ENCODE measurements at regions not wholly inside any gene's neighbourhood (a gene's known extent, or its start where the extent isn't known, plus 50 kb on each side); places are given as distances from the start of the nearest gene placed in this dataset.

GRCh38 chr7:136053689-136054485 lies 76.7 kb upstream of the MTPN start:
- no peaks in the 10 kb centered on the region for H3K36me3 ChIP-seq (ENCODE audit: control insufficient read depth, insufficient read depth, low read length)
- H3K4me3 ChIP-seq (ENCODE audit: low read depth, low read length): no peak overlapping the region
- TF ChIP-seq, protein P1, sequence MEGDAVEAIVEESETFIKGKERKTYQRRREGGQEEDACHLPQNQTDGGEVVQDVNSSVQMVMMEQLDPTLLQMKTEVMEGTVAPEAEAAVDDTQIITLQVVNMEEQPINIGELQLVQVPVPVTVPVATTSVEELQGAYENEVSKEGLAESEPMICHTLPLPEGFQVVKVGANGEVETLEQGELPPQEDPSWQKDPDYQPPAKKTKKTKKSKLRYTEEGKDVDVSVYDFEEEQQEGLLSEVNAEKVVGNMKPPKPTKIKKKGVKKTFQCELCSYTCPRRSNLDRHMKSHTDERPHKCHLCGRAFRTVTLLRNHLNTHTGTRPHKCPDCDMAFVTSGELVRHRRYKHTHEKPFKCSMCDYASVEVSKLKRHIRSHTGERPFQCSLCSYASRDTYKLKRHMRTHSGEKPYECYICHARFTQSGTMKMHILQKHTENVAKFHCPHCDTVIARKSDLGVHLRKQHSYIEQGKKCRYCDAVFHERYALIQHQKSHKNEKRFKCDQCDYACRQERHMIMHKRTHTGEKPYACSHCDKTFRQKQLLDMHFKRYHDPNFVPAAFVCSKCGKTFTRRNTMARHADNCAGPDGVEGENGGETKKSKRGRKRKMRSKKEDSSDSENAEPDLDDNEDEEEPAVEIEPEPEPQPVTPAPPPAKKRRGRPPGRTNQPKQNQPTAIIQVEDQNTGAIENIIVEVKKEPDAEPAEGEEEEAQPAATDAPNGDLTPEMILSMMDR (IDR thresholded peaks at IDR 0.05; ENCODE audit: insufficient read depth, low read length, poor library complexity, severe bottlenecking): no peak
- no peaks in the 10 kb centered on the region for H3K27me3 ChIP-seq (ENCODE audit: control insufficient read depth, insufficient read depth, low read length)
- no peak for DNase-seq (ENCODE audit: low read depth)

DNA sequence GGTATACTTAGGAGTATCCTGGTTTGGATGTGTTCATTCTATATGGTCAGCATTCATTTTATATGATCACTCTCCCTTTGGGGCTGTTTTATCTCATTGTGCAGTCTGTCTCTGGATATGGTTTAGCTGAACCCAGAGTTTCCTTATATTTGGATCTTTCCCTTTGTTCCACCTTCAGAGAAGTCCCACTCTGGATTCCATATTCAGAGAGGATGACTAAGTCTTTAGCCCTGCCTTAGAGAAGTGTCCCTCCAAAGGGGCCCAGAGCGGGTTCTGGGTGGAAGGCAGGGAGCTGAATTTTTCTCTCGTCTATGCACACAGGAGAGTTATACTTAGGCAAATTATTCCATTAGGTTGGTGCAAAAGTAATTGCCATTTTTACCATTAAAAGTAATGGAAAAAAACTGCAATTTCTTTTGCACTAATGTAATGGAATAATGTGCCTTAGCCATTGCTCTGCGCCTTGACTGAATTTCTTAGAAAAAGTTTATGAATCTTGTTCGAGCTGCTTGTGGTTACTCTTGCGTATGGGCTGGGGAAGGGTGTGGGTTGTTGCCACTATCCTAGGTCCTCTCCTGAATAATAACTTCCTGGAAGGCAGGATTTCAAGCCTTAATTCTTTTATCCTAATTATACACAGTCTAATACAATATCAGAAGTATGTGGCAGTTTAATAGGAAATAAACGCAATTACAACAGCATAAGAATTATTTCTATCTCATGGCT lies 74.2 kb upstream of the MTPN start:
- Histone ChIP-seq H3K36me3 (ENCODE audit: control insufficient read depth, insufficient read depth, low read length) (no peaks in the 10 kb centered on the region), H3K4me3 (ENCODE audit: low read depth, low read length) (no peak overlapping the region), H3K27me3 (ENCODE audit: control insufficient read depth, insufficient read depth, low read length) (no peaks in the 10 kb centered on the region)
- DNase-seq (ENCODE audit: low read depth): no peak
- TF ChIP-seq, protein P1 (IDR thresholded peaks at IDR 0.05; ENCODE audit: insufficient read depth, low read length, poor library complexity, severe bottlenecking): no peak

GRCh38 chr7:136050462-136050847 lies 73.3 kb upstream of the MTPN start:
- Histone ChIP-seq H3K27me3 (ENCODE audit: control insufficient read depth, insufficient read depth, low read length) (no peaks in the 10 kb centered on the region), H3K36me3 (ENCODE audit: control insufficient read depth, insufficient read depth, low read length) (no peaks in the 10 kb centered on the region), H3K4me3 (ENCODE audit: low read depth, low read length) (no peak overlapping the region)
- TF ChIP-seq, protein P1 (IDR thresholded peaks at IDR 0.05; ENCODE audit: insufficient read depth, low read length, poor library complexity, severe bottlenecking): no peak
- DNase-seq (ENCODE audit: low read depth): peak; percentile 57

DNA sequence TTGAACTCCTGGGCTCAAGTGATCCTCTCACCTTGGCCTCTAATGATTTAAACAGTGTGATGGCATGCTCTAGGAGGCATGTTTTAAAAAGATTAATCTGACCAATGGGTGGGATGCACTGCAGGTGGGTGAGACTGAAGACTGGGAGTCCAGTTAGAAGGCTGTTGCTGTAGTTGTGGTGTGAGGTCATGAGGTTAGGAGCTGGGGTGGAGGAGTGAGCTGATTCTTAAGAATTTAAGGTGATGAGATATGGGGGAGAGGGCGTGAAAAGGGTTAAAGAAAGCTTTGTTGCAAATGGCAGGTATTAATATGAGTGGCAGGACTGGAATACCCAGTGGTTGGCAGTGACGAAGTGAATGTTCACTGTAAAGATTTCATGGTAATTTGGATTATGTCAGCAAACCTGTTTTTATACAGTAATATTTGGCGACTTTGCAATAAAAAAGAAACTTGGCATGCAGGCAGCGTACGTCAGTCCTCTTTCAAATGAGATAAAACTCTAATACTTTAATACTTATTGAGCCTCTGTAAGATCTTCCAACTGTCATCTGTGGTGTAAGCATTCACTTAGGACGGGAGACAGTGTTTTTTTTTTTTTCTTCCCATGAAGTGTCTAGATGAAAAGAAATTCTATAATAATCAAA lies 72.8 kb upstream of the MTPN start:
- Histone ChIP-seq H3K36me3 (ENCODE audit: control insufficient read depth, insufficient read depth, low read length) (no peaks in the 10 kb centered on the region), H3K27me3 (ENCODE audit: control insufficient read depth, insufficient read depth, low read length) (no peaks in the 10 kb centered on the region), H3K4me3 (ENCODE audit: low read depth, low read length) (no peak overlapping the region)
- no peak for DNase-seq (ENCODE audit: low read depth)
- TF ChIP-seq, protein P1 (IDR thresholded peaks at IDR 0.05; ENCODE audit: insufficient read depth, low read length, poor library complexity, severe bottlenecking): no peak

- Histone ChIP-seq H3K27me3 (ENCODE audit: control insufficient read depth, insufficient read depth, low read length) (no peaks in the 10 kb centered on the region), H3K4me3 (ENCODE audit: low read depth, low read length) (no peak overlapping the region), H3K36me3 (ENCODE audit: control insufficient read depth, insufficient read depth, low read length) (no peaks in the 10 kb centered on the region)
- no peak for DNase-seq (ENCODE audit: low read depth)
- TF ChIP-seq, protein P1 (IDR thresholded peaks at IDR 0.05; ENCODE audit: insufficient read depth, low read length, poor library complexity, severe bottlenecking): no peak
Observed at GRCh38 chr7:136049117-136049516, 72.0 kb upstream of the MTPN start.
